Transverse colon (tissue), 4 donors: ENCODE measurements at regions not wholly inside any gene's neighbourhood (a gene's known extent, or its start where the extent isn't known, plus 50 kb on each side); places are given as distances from the start of the nearest gene placed in this dataset.

ENCODE experiments used
- POLR2A ChIP-seq: fragments of 450-650 bp; IDR thresholded peaks from one replicate; pipeline ENCODE4 v1.6.1; 2016; ENCODE audit warnings: antibody characterized with exemption, mild to moderate bottlenecking, moderate library complexity
- POLR2AphosphoS5 ChIP-seq, 3 donors: sonication (generic); formaldehyde crosslinking; IDR thresholded peaks; one replicate each; pipeline ENCODE4 v1.6.1; 2016; ENCODE audit warnings: antibody characterized with exemption in 3 of 3
- TF ChIP-seq, protein P1 (sequence below), 5 experiments: fragments of 200-600 bp in 3 of 5; fragments of 450-650 bp in 2 of 5; sonication (generic) in 3 of 5; IDR thresholded peaks; 1 replicate in 2 of 5; 2 replicates in 3 of 5; pipeline ENCODE4 v1.5.1; 2016 to 2017; ENCODE audit warnings: antibody characterized with exemption in 5 of 5, inconsistent platforms in 3 of 5, mild to moderate bottlenecking in 2 of 5, moderate library complexity in 1 of 5

- TF ChIP-seq, protein P1, sequence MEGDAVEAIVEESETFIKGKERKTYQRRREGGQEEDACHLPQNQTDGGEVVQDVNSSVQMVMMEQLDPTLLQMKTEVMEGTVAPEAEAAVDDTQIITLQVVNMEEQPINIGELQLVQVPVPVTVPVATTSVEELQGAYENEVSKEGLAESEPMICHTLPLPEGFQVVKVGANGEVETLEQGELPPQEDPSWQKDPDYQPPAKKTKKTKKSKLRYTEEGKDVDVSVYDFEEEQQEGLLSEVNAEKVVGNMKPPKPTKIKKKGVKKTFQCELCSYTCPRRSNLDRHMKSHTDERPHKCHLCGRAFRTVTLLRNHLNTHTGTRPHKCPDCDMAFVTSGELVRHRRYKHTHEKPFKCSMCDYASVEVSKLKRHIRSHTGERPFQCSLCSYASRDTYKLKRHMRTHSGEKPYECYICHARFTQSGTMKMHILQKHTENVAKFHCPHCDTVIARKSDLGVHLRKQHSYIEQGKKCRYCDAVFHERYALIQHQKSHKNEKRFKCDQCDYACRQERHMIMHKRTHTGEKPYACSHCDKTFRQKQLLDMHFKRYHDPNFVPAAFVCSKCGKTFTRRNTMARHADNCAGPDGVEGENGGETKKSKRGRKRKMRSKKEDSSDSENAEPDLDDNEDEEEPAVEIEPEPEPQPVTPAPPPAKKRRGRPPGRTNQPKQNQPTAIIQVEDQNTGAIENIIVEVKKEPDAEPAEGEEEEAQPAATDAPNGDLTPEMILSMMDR (IDR thresholded peaks at IDR 0.05) = no peak
- TF ChIP-seq POLR2A (no peak), POLR2AphosphoS5 (IDR thresholded peaks at IDR 0.05) (no peak)
These were observed 176.6 kb downstream of the MRPL14 start for GRCh38 chr6:43950731-43951062.
